ENCODE measurements at regions not wholly inside any gene's neighbourhood (a gene's known extent, or its start where the extent isn't known, plus 50 kb on each side); places are given as distances from the start of the nearest gene placed in this dataset.

DNA sequence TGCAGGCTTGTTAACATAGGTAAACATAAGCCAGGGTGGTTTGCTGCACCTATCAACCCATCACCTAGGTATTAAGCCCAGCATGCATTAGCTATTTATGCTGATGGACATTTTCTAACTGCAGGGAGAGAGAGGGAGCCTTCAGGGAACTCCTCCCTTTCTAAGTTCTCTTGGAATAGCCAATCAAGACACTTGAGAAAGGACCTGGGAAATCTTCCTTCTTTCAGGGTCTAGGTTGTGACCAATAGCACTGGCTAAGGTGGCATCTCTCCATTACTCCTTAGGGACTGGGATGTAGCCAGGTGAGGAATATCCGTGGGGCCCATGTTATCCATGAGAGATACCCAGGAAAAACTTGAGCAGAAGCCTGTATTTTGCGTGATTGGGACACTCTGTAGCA is 849.6 kb upstream of the MAP3K7 start:
- no peaks in the 10 kb centered on the region for H3K4me1 ChIP-seq (ENCODE audit: control insufficient read depth, extremely low read depth, insufficient read depth, low read length)
- no peak overlapping the region for H3K9ac ChIP-seq (ENCODE audit: control insufficient read depth, extremely low read depth, insufficient read depth, low read length)
- no peak for FAIRE-seq
- H3K27ac ChIP-seq (ENCODE audit: control insufficient read depth, insufficient read depth, low read length): no peak overlapping the region
- TF ChIP-seq, protein P1, sequence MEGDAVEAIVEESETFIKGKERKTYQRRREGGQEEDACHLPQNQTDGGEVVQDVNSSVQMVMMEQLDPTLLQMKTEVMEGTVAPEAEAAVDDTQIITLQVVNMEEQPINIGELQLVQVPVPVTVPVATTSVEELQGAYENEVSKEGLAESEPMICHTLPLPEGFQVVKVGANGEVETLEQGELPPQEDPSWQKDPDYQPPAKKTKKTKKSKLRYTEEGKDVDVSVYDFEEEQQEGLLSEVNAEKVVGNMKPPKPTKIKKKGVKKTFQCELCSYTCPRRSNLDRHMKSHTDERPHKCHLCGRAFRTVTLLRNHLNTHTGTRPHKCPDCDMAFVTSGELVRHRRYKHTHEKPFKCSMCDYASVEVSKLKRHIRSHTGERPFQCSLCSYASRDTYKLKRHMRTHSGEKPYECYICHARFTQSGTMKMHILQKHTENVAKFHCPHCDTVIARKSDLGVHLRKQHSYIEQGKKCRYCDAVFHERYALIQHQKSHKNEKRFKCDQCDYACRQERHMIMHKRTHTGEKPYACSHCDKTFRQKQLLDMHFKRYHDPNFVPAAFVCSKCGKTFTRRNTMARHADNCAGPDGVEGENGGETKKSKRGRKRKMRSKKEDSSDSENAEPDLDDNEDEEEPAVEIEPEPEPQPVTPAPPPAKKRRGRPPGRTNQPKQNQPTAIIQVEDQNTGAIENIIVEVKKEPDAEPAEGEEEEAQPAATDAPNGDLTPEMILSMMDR (optimal IDR thresholded peaks at IDR 0.05 in 1 of 3, IDR thresholded peaks at IDR 0.05 in 1 of 3, conservative IDR thresholded peaks at IDR 0.05 in 1 of 3; ENCODE audit: extremely low read depth in 1 of 3, insufficient read depth in 2 of 3, low read length in 3 of 3): no peak
- no peak for TF ChIP-seq EZH2 (IDR thresholded peaks at IDR 0.05; ENCODE audit: low read length)
- no peak for DNase-seq (ENCODE audit: low read depth, low spot score)
- H3K79me2 ChIP-seq (ENCODE audit: control insufficient read depth, insufficient read depth, low read length): no peaks in the 10 kb centered on the region
- H3K36me3 ChIP-seq (ENCODE audit: control insufficient read depth in 2 of 2, extremely low read depth in 1 of 2, insufficient read depth in 2 of 2, low read length in 2 of 2): no peaks in the 10 kb centered on the region
- no peaks in the 10 kb centered on the region for H3K27me3 ChIP-seq (ENCODE audit: control insufficient read depth, extremely low read depth, insufficient read depth, low read length)
- H3K9me3 ChIP-seq (ENCODE audit: control insufficient read depth, low read depth, low read length): no peaks in the 10 kb centered on the region
- H3K4me3 ChIP-seq (ENCODE audit: control insufficient read depth in 2 of 3, extremely low read depth in 1 of 3, insufficient read depth in 2 of 3, low read depth in 1 of 3, low read length in 3 of 3): no peak overlapping the region
- no peak overlapping the region for H2AFZ ChIP-seq (ENCODE audit: control insufficient read depth, low read length)
- dilution Hi-C loops (cut with MboI; ENCODE audit: extremely low pct_ligation_motif_present, low sequenced_read_pairs): no loop called here
- no peaks in the 10 kb centered on the region for H4K20me1 ChIP-seq (ENCODE audit: control insufficient read depth, extremely low read depth, insufficient read depth, low read length)
- H3K4me2 ChIP-seq (ENCODE audit: control insufficient read depth, extremely low read depth, insufficient read depth, low read depth, low read length): no peak overlapping the region
- H3K9me1 ChIP-seq (ENCODE audit: control insufficient read depth, extremely low read depth, insufficient read depth, low read length): no peaks in the 10 kb centered on the region

DNA sequence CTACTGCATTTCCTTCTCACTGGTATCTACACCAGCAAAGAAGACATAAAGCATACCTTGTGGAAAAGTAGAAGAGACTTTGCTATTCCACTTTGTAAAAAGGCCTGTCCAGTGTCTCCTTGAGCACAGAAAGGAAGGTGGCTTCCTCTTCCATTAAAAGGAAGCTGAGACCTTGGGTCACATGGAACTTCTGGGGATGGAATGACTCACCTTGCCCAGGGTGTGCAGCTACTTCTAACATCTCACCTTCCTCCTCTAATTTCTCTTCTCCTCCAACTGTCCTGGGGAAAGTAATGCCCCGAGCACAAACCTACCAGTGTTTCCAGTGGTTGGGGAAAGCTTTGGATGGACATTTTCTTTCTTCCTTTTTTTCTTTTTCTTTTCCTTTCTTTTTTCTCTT is 848.8 kb upstream of the MAP3K7 start:
- no peak for DNase-seq (ENCODE audit: low read depth, low spot score)
- Histone ChIP-seq H3K9me1 (ENCODE audit: control insufficient read depth, extremely low read depth, insufficient read depth, low read length) (no peaks in the 10 kb centered on the region), H2AFZ (ENCODE audit: control insufficient read depth, low read length) (no peak overlapping the region), H3K79me2 (ENCODE audit: control insufficient read depth, insufficient read depth, low read length) (no peaks in the 10 kb centered on the region), H3K36me3 (ENCODE audit: control insufficient read depth in 2 of 2, extremely low read depth in 1 of 2, insufficient read depth in 2 of 2, low read length in 2 of 2) (no peaks in the 10 kb centered on the region), H3K9me3 (ENCODE audit: control insufficient read depth, low read depth, low read length) (no peaks in the 10 kb centered on the region), H3K4me1 (ENCODE audit: control insufficient read depth, extremely low read depth, insufficient read depth, low read length) (no peaks in the 10 kb centered on the region), H3K27me3 (ENCODE audit: control insufficient read depth, extremely low read depth, insufficient read depth, low read length) (no peaks in the 10 kb centered on the region), H4K20me1 (ENCODE audit: control insufficient read depth, extremely low read depth, insufficient read depth, low read length) (no peaks in the 10 kb centered on the region), H3K27ac (ENCODE audit: control insufficient read depth, insufficient read depth, low read length) (no peak overlapping the region), H3K4me3 (ENCODE audit: control insufficient read depth in 2 of 3, extremely low read depth in 1 of 3, insufficient read depth in 2 of 3, low read depth in 1 of 3, low read length in 3 of 3) (no peak overlapping the region), H3K4me2 (ENCODE audit: control insufficient read depth, extremely low read depth, insufficient read depth, low read depth, low read length) (no peak overlapping the region), H3K9ac (ENCODE audit: control insufficient read depth, extremely low read depth, insufficient read depth, low read length) (no peak overlapping the region)
- no peak for TF ChIP-seq EZH2 (IDR thresholded peaks at IDR 0.05; ENCODE audit: low read length)
- TF ChIP-seq, protein P1 (optimal IDR thresholded peaks at IDR 0.05 in 1 of 3, IDR thresholded peaks at IDR 0.05 in 1 of 3, conservative IDR thresholded peaks at IDR 0.05 in 1 of 3; ENCODE audit: extremely low read depth in 1 of 3, insufficient read depth in 2 of 3, low read length in 3 of 3): no peak
- no peak for FAIRE-seq
- dilution Hi-C loops (cut with MboI; ENCODE audit: extremely low pct_ligation_motif_present, low sequenced_read_pairs): no loop called here

Measured in keratinocyte (primary cell).